DMS114 treated with DMSO at 0.1 percent for 48 hours (cell line): ENCODE measurements at regions not wholly inside any gene's neighbourhood (a gene's known extent, or its start where the extent isn't known, plus 50 kb on each side); places are given as distances from the start of the nearest gene placed in this dataset.

Experiments used
- DNase-seq: peaks from one replicate; lab custom pipeline; 2025; ENCODE audit not compliant: unreplicated experiment; lab: John Stamatoyannopoulos, UW

GRCh38 chr2:5502385-5502784 is 189.8 kb upstream of the SOX11 start:
- DNase-seq, result no peak

- no peak for DNase-seq
Measured at GRCh38 chr2:5504756-5505155, 187.4 kb upstream of the SOX11 start.

DNA sequence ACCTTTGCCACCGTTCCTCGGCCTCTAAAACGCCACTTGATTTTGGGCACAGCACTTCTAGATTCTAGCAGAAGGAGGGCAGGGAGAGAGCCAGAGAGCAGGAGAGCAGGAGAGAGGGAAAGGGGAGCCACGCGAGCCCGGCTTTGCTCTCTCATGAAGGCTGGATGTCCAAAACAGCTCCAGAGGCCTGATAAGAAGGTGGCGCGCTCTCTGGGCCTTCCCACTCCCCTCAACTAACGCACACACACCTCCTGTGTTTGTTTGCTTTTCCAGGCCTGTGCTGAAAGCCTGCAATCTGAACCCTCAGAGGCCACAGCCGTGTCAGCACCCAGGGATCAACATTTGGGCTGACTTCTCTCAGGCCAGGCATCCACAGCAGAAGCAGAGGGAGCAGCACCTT is 184.8 kb upstream of the SOX11 start:
- DNase-seq, result no peak

- no peak for DNase-seq
Measured at GRCh38 chr2:5509362-5509761, 182.8 kb upstream of the SOX11 start.

DNA sequence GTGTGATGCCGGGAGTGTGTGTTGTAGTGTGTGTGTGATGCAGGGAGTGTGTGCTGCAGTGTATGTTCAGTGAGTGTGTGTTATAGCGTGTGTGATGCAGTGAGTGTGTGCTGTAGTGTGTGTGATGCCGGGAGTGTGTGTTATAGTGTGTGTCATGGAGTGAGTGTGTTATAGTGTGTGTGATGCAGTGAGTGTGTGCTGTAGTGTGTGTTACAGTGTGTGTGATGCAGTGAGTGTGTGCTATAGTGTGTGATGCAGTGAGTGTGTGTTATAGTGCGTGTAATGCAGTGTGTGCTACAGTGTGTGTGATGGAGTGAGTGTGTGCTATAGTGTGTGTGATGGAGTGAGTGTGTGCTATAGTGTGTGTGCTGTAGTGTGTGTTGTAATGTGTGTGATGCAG is 182.1 kb upstream of the SOX11 start:
- DNase-seq, result no peak

DNA sequence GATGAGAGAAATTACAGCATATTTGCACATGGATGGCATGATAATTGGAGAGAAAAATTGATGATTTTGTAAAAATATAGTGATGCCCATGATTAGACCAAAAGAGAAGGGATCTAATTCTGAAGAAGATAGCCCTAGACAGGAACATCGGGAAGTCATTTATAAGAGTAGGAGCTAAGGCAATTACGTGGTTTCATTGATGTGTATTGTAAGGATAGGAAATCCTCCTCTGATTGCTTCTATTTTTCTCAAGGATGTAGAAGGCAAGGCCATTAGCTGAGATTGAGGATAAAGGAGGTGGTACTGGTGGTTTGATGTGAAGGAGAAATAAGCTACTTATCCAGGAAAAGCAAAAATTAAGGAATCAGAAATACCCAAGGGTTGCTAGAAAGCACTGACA is 176.5 kb upstream of the SOX11 start:
- no peak for DNase-seq

- DNase-seq, result no peak
Measured at GRCh38 chr2:5519286-5519685, 172.9 kb upstream of the SOX11 start.

GRCh38 chr2:5520463-5520972 is 171.7 kb upstream of the SOX11 start:
- no peak for DNase-seq

DNA sequence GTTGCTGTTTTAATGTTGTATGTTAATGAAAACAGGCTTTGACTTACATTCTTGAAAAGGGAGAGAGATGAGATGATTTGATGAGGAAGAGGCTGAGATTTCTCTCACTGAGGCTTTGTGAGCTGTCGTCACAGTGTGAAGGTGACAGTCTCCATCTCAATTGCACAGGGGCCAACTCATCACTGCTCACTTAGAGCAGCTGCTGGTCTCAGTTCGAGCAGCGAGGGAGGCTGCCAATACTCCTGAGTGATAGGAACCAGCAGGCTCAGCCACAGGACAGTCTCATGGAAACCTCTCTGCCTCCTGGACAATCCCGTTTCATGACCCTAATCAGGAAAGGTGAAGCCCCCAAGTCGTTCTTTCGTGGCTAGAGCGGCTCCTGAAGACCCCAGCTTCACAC is 170.7 kb upstream of the SOX11 start:
- DNase-seq, result no peak

GRCh38 chr2:5524551-5524950 is 167.6 kb upstream of the SOX11 start:
- no peak for DNase-seq

DNA sequence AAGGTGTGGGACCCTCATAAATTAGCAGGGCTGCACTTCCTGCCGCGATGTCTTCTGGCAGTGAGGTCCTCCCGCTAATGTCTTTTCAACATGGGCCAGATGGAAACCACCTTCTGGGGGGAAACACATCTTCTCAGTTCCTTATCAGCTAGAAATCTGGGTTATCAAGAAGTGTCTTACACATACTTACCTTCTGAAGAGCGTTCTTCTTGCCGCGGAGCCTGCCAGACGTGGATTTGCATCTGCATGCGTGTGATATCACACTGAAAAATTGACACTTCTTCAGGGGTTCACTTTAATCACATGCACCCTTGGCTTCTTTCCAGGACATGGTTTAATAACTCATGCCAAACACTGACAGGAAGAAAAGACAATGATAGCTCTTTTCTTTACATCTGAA is 163.5 kb upstream of the SOX11 start:
- no peak for DNase-seq

DNA sequence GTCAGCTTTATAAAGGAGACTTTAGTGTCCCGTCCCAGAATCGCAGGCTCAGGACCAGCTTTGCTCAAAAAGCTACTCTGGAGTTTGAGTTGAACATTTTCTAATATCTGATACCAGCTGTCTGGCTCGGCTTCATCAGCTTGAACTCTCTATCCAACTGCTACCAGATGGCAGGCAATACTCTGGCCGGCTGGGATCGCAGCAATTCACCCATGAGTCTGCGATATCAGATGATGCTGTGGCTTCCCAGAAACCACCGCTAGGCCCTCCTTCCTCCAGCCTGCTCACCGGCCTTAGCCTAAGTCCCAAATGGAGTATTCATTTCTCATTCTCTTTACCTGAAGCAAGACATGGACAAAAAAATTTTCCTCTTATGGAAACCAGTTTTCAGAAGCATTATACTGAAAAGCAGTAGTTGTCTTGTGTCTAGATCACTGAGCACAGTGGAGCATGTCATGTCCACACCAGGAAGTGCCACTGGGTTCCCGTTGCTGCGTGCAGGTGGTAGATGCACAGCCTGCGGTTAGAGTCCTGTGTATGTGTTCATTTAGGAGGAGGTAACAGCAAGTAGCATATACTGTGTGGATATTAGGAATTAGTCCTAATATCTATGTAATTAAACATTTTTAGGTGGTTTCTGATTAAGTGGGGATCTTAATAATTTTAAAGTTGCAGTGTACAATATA is 162.0 kb upstream of the SOX11 start:
- no peak for DNase-seq

DNA sequence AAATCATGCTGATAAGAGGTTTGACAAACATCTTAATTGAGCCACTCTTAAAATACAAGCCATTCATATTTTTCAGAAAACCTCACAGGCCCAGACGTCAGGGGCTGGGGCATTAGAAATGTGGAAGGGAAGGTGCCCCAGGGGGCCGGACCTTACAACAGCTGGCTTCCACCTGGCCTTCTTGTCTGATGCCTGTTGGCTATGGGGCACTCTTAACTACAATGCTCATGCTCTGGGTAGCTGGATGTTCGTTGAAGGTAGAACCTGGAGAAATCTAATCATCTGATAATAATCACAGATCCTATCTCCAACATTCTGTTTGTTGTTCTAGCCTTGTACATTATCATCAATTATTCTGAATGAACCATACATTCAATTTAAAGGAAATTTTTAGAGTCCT is 156.9 kb upstream of the SOX11 start:
- DNase-seq, result no peak

GRCh38 chr2:5537180-5537688 is 154.9 kb upstream of the SOX11 start:
- no peak for DNase-seq

DNA sequence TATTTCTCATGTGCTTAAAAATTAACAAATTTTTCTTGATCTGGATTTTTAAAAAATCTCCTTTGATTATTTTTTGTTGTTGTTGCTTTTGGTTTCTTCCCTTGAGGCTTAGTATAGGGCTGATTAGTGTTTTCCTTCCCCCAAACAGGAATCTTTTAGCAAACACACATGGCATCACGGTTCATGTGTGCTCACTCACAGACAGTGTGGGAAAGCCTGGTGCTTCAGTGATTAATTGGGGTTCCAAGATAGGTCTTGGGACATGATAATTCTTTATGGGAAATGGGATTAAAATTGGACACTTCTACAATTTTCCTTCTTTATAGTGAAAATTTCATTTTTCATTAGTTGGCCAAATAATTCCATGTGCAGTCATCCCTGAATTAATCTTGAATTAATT is 153.9 kb upstream of the SOX11 start:
- DNase-seq, result no peak

DNA sequence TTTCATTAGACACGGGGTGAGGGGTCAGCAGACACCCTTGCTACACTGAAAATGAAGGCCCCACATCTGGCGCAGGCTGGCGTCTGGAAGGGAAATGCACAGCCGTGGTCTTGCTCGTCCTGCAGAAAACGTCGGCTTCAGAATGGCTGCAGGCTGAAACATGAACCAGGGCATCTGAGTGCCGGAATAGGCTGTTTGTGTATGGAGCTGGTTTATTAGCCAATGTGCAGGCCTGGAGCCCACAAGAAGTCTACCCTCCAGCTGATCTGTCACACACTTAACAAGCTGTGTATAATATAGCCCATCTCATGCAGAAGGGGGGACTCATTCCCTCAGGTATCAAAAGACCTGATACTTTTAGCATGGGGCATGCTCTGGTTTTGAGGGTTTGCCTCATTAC is 153.4 kb upstream of the SOX11 start:
- no peak for DNase-seq

GRCh38 chr2:5539282-5540165 is 152.7 kb upstream of the SOX11 start:
- DNase-seq, result no peak

- no peak for DNase-seq
Measured at GRCh38 chr2:5540856-5541255, 151.3 kb upstream of the SOX11 start.

- DNase-seq, result no peak
Measured at GRCh38 chr2:5544205-5544786, 147.9 kb upstream of the SOX11 start.

DNA sequence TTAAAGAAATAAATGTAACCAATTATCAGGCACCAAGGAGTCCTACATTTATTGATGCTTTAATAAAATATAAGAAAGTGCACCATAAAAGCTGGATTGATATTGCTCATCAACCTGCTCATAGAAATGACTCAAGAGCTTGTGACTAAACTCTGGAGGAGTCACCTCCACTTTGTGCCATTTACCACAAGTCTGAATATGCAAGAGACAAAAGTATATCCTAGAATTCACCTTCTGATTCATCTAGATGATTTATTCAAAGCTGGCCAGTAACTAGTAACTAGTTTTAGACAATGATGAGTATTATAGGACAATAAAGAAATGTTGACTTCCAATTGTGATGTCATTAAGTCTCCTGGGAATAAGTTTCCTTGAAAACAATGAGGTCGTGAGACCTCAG is 146.0 kb upstream of the SOX11 start:
- DNase-seq, result no peak

DNA sequence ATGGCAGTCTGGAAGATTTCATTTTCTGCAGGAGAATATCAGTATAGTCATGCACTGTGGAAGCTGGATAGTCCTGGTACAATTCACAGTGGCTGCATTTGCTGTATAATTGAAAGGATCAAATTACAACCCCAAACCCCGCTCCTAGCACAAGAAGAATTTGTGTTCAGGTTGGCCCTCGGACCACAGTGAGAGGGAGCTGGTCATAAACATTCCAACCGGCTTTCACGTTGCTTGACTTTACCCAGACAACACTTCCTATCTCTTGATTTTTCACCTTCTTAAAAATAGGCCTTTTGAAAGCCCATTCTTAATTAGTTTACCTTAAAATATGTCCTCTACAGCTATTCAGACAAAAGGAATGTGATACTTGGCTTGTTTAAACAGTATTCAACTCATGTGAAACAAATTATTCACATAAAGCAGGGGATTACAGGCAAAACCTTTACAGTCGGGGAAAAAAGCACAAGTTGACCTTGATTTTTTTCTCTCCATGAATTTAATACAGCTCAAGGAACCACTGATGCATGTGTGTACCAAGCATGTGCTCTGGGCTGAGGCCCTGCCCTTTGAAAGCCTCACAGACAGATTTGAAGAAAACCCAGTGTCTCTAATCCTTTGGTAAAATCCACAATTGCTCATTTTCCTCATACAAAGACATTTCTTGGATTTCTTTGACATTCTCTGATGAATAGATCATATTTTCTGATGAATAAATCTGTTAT is 143.0 kb upstream of the SOX11 start:
- no peak for DNase-seq
